SU-DHL-6 (cell line): ENCODE measurements at regions not wholly inside any gene's neighbourhood (a gene's known extent, or its start where the extent isn't known, plus 50 kb on each side); places are given as distances from the start of the nearest gene placed in this dataset.

Experiments
- CTCF ChIP-seq: fragments of 200-600 bp; sonication (generic); IDR thresholded peaks from one replicate; pipeline ENCODE4 v1.5.1; 2017; ENCODE audit warnings: antibody characterized with exemption, mild to moderate bottlenecking, low read length, moderate library complexity; ENCODE audit not compliant: insufficient read depth, poor library complexity, severe bottlenecking
- EZH2phosphoT487 ChIP-seq: fragments of 200-600 bp; sonication (generic), shearing (Covaris generic); conservative IDR thresholded peaks from 2 replicates; pipeline ENCODE4 v1.6.1; 2018; ENCODE audit warnings: mild to moderate bottlenecking, antibody characterized with exemption, low read length, moderate library complexity, mixed read lengths

- TF ChIP-seq CTCF = no peak
- TF ChIP-seq EZH2phosphoT487 = no peak
These were observed 109.3 kb downstream of the SCP2D1 start for GRCh38 chr20:18922898-18923297.
